Kidney tubule cell (primary cell): ENCODE measurements at regions not wholly inside any gene's neighbourhood (a gene's known extent, or its start where the extent isn't known, plus 50 kb on each side); places are given as distances from the start of the nearest gene placed in this dataset.
"Not testable (repeated sequence)": the region's sequence is repeated elsewhere in the genome, so short reads cannot be mapped to it uniquely, and the experiment has no call there.

Experiments
- DNase-seq: peaks from one replicate; pipeline ENCODE4 v3.0.0-alpha.2; 2018; ENCODE audit warnings: low spot score

DNA sequence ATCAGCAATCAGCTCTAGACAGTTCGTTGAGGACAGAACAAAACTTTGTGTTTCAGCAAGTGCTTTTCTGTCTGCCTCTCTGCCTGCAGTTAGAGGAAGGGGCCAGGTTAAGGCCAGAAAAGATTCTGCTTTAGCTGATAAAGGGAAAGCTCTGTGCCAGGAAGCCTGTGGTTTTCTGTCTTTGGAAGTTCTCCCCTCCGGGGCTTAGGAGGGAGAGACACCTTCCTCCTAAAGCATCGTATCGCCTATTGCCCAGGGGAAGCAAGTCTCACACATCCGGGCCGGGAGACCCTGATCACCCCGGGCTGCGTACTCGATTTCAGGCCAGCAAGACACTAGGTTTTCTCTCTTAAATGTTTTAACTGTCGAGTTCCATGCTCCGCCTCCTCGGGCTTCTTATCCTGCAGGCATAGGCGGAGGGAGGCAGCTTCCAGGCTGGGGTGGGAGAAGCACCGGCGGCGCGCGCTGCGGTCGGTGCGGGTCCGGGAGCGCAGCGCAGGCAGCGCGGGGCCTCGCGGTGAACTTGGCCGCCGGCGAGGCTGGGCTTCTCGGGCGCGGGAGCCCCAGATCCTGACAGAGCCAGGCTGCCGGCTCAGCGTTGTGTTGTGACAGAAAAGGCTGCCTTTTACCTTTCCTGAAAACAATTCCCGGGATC lies 245.4 kb downstream of the BCL2L11 start:
- peak; percentile 1 for DNase-seq

DNA sequence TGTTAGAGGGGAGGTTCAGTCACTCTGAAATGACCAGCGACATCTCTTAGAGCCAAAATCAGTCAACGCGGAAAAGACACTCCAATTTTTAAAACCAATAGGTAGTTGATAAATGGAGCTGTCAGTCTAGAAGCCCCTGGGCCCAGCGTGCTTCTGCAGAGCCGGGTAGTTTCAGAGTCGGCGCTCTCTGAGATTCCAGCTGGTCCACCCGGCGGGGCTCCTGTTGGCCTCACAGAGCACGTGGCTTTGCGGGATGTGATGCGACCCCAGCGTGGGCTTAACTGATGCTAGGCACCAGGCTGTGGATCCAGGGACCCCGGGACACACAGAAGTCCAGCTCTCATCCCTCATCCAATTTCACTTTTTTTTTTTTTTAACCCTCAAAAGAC lies 245.9 kb downstream of the BCL2L11 start:
- not testable (repeated sequence) for DNase-seq

GRCh38 chr2:111367080-111367479 lies 246.4 kb downstream of the BCL2L11 start:
- DNase-seq: not testable (repeated sequence)

DNA sequence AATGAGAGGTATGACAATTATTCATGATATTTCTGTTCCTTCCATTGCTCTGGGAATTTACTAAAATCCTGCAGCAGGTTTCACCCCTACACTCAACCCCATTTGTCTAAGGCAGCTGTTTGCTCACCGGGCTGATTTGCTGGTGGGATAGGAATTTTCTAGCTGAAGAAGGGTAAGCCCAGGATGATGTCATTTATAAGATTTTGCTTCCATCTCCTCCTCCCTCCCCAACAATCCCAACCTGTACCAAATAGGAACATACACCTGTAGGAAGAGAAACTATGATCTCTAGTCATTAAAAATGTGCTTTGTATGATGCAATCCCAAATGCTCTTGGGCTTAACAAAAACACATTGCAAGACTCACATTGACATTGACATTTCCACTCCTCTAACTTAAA lies 247.2 kb downstream of the BCL2L11 start:
- DNase-seq: peak; percentile 88

GRCh38 chr2:111368288-111368687 lies 247.6 kb downstream of the BCL2L11 start:
- DNase-seq: not testable (repeated sequence)

- not testable (repeated sequence) for DNase-seq
These were observed 252.3 kb downstream of the BCL2L11 start for GRCh38 chr2:111373060-111373459.

DNA sequence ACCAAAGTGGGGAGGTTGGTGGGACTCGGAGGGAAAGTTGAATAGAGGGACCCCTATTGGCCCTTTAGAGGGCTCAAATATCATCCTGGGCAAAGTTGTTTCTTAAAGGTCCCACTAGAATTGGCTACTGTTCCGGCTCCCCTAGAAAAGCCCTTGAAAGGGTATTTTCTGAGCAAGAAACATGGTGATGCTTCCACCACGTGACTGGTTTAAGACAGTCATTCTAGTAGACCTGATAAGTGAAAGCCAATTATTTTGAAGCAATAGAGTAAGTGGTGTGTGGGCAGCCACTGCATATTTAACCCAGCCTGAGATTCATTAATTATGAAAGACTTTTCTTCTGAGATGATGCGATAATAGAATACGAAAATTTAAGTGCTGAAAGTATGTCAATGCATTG lies 253.3 kb downstream of the BCL2L11 start:
- not testable (repeated sequence) for DNase-seq

DNA sequence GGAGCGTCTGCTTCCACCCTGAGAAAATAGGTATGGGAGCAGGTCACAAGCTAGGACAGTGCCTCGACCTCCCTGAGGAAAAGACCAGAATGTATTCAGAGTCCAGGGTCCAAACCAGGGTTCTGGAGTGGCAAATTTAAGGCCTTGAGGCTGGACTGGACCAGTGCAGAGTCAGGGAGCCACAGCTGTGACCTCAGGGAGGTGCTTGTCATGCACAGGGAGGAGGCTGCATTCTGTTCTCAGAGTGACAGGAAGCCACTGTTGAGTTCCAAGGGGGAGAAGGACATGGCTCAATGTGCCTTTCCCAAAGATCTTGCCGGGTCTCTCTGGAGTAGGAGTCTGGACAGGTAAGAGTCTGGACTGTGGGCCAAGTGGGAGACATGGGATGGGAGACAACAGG lies 254.0 kb downstream of the BCL2L11 start:
- not testable (repeated sequence) for DNase-seq

DNA sequence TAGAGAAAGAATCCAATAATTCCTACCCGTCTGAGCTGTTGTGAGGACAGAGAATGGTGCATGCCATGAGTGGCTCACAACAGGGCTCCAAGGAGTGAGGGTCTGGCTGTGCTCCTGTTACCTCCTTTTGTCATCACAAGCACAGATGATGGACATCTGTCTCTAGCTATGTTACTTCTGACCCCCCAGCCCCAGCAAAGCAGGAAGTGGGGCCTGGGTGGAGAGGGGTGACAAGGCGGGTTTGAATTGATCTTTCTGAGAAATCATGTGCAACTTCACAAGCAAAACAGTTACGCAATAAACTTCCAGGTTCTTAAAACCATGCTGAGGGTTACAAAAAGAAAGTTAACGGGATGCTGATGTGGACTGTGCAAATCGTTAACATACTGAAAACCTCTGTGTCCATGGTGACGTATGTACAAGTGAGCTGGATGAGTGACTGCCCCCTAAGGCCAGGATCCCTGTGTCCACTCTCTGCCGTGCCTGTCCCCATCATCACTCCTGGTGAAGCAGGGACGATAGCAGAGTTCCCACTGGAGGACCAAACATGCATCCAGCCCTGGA lies 254.7 kb downstream of the BCL2L11 start:
- DNase-seq: not testable (repeated sequence)

DNA sequence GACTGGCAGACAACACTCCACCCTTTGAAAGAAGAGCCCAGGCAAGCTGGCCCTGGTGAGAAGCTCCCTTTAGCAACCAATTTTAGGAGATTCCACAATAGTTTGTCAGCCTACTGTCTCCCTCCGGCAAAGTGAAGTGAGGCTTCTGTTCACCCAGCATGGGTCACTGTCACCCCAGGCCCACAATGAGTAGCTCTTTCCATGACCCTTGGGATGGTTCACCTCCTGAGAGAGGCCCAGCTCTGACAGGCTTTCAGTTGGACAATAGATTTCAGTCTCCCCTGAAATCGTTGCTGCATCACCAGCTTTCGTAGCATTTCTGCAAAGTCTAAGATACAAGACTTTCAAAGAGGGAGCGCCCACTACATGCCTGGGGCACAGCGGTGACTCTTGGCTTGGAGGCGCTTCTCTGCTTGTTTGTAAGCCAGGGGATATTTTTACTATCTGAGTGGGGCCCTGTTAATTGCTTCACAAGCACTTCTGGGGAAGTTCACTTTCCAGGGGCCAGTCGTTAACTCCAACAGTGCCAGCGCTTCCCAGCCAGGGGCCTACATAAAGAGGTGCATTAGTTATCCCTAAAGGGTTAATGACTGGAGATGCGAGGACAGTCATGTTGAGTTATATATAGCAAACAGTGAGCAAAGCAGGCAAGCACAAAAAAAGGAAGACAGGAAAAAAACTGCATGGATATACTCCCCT lies 255.7 kb downstream of the BCL2L11 start:
- DNase-seq: not testable (repeated sequence)

GRCh38 chr2:111376971-111377352 lies 256.2 kb downstream of the BCL2L11 start:
- not testable (repeated sequence) for DNase-seq

- not testable (repeated sequence) for DNase-seq
These were observed 256.8 kb downstream of the BCL2L11 start for GRCh38 chr2:111377386-111377959.

GRCh38 chr2:111378348-111378747 lies 257.6 kb downstream of the BCL2L11 start:
- not testable (repeated sequence) for DNase-seq

DNA sequence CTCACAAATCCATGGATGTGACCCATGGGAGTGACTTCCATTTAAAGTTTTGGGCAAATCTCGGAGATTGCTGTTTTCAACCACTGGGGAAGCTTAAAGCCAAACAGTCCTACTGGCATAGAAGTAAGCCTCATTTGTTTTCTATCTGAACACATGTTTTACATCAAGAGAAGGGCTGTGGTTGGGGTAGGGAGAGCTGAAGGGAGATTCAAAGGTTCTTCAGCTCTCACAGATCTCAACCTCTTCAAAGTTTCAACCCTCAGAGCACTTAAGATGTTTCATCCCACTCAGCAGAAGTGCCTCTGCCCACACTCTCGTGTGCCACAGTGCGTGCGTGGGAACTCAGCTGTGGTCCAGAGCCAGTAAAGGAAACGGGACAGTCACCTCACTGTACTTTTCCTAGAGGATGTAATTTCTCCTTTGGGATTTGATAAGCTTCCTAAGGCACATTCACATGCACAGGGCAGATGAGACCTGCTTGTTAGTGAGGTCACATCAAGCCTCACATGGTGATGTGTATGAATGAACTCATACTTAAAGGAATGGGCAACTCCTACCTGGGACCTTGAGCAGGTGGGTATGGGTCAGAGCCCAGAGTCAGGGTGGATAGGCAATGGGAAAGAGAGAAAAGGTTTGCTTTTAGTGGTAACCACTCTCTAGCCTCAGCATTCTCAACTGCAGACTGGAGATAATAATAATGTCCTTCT lies 260.2 kb downstream of the BCL2L11 start:
- DNase-seq: peak; percentile 49

DNA sequence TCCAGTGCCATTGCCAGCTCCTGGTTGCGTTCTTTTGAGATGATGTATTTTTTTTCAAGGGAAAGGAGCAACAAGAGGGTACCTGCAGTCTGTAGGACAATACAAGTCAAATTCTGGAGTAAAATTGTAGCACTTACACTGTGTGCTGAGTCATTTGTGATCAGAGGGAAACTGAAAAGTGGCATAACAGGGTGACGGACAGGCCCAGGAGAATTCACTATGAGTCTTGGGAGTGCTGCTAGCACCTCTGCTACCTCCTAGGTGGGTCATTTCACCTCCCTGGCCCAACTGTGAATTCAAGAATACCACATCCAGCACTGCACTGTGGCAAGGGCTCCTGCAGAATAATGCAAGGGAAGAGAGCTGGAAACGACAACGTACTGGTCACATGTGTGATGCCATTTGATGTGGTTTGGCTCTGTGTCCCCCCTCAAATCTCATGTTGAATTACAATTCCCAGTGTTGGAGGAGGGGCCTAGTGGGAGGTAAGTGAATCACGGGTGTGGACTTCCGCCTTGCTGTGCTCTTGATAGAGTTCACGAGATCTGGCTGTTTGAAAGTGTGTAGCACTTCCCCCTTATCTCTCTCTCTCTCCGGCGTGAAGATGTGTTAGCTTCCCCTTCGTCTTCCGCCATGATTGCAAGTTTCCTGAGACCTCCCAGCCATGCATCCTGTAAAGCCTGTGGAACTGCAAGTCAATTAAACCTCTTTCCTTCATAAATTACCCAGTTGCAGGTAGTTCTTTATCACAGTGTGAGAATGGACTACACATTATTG lies 261.0 kb downstream of the BCL2L11 start:
- DNase-seq: not testable (repeated sequence)

- not testable (repeated sequence) for DNase-seq
These were observed 261.8 kb downstream of the BCL2L11 start for GRCh38 chr2:111382507-111382906.

GRCh38 chr2:111383311-111383710 lies 262.6 kb downstream of the BCL2L11 start:
- DNase-seq: not testable (repeated sequence)

- not testable (repeated sequence) for DNase-seq
These were observed 264.7 kb downstream of the BCL2L11 start for GRCh38 chr2:111385226-111385957.

DNA sequence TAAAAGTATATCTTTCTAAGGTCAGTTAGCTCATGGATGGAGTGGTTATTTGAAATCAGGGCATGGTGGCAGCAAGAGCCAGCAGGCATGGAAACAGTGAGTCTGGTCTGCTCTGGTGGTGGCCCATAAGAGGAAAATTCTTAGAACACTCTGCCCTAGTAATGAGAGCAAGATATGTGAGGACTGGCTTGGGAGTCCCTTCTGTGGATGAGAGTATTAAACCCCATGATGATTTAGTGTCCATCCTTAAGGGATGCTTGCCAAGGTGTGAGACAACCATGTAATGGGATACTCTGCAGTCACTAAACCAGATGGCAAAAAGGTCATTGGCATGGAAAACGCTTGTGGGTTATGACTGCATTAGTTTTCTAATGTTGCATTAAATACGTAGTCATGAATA lies 269.9 kb downstream of the BCL2L11 start:
- not testable (repeated sequence) for DNase-seq

DNA sequence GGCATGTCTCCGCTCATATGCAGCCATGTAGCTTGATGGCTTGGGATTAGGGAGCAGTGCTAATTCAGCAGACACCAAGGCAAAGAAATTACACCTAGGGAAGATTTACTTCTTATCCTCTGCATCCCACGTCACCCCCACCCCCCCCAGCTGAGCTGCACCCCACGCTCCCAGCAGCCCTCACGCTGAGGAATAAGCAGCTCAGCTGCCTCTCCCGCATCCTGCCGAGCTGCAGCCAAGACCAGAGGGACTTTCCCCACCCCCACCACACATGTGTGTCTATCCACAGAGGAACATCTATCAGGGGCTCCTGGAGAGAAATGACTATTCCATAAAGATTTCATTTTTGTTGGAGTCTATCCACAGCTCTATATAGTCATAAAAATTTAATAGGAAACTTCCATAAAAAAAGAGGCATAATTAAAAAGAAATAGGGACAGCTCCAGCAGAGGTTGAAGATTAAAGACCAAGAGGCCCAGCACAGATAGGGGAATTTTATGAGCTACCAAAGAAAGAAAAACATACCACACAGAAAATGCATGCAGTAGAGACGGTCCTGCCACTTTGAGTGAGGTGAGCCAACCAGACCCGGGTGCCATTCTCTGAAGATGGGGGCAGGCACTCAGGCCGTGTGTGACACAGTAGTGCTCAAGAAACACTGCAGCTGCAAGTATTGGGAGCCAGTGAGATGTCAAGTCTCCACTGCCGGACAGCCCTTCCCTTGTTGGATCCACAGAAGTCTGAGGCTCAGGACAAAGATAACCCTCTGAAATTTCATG lies 274.8 kb downstream of the BCL2L11 start:
- peak; percentile 12 for DNase-seq
